ENCODE measurements at regions not wholly inside any gene's neighbourhood (a gene's known extent, or its start where the extent isn't known, plus 50 kb on each side); places are given as distances from the start of the nearest gene placed in this dataset.

DNA sequence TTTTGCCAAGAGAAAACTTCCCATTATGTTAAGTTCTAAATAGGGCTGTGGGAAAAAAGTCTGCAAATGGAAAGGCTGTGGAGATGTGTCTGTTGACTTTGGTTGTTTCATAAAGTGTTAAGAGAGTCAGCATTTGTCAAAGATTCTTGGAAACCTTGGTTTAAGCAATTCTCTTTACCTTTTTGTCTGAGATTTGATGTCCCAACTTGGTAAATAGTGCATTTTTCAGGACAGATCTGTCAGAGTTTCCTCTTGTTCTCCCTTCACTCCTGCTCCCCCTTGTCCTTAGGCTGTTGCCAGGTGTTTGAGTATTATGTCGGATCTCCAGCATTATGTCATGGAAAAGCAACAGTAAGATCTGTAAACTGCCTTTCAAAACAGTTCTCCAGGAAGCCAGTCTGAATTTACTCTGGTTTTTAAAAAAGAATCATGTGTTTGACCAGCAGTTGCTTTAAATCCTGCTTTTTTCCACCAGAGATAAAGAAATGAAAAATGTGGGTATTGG, 79.1 kb upstream of the ADAMTSL1 start:
- DNase-seq (ENCODE audit: low read depth) = no peak

DNA sequence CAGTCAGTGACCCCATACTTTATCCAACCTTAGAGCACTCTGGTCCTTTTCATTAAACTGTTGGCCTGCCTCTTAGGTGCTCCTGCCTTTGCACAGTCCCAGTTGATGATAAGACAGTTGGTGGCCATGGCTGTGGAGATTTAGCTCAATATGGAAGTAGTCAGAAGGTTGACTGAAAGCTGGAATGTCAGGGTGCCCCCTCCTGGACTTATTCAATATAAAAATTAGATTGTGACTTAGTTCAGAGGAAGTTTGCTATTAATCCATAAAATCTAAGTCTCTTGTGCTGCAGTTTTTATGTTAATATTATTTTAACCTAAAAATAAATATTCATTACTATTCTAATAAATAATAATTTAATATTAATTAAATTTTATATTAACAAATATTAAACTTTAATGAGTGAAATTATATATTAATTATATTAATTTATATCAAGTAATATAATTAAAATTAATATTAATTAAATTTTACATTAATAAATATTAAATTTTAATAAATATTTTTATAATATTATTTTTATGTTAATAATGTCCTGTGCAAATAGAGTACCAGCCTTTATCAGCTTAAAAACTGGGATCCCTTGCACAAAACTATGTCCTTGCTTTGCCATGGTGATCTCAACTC, 77.7 kb upstream of the ADAMTSL1 start:
- DNase-seq (ENCODE audit: low read depth) = no peak

- DNase-seq (ENCODE audit: low read depth) = no peak
These were observed 76.9 kb upstream of the ADAMTSL1 start for GRCh38 chr9:18397076-18397475.

- no peak for DNase-seq (ENCODE audit: low read depth)
These were observed 75.9 kb upstream of the ADAMTSL1 start for GRCh38 chr9:18398038-18398437.

DNA sequence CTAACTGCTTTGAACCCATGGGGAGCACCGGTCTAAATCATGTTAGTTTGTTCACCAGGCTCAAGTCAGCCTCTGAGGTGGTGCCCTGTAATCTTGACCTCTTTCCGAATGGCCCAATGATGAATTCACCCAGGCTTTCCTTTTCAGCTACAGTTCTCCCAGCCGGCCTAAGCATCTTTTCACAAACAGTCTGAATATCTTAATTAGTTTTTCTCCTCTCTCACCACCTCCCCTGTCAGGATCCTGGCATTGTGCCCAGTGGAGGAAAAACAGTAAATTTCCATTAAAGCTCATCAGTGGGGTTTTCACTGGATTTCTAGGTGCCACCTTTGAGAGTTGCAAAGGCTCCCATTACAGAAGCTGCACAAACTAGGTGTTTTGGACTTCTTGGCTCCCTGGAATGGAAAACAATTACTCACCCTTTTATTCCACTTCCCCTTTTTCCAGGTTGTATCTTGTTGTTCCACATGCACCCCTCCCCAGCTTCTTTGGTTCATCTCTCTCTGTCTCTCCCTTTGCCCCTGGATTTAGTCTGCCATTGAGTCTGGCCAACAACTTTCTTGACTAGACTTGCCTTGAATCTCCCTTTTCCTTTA, 69.4 kb upstream of the ADAMTSL1 start:
- no peak for DNase-seq (ENCODE audit: low read depth)

- peak; percentile 54 for DNase-seq (ENCODE audit: low read depth)
These were observed 68.7 kb upstream of the ADAMTSL1 start for GRCh38 chr9:18405240-18405639.

DNA sequence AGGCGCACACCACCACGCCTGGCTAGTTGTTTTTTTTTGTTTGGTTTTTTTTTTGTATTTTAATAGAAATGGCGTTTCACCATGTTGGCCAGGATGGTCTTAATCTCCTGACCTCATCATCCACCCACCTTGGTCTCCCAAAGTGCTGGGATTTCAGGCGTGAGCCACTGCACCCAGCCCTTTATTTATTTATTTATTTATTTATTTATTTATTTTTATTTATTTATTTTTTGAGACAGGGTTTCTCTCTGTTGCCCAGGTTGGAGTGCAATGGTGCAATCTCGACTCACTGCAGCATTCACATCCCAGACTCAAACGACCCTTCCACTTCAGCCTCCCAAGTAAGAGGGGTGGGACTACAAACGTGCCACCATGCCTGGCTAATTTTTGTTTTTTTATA, 63.0 kb upstream of the ADAMTSL1 start:
- no peak for DNase-seq (ENCODE audit: low read depth)

- DNase-seq (ENCODE audit: low read depth) = no peak
These were observed 52.6 kb upstream of the ADAMTSL1 start for GRCh38 chr9:18421391-18421790.

GRCh38 chr9:18422296-18423036, 51.5 kb upstream of the ADAMTSL1 start:
- no peak for DNase-seq (ENCODE audit: low read depth)

GRCh38 chr9:18423791-18424531, 50.0 kb upstream of the ADAMTSL1 start:
- no peak for DNase-seq (ENCODE audit: low read depth)
